IMR-90 (cell line): ENCODE measurements at regions not wholly inside any gene's neighbourhood (a gene's known extent, or its start where the extent isn't known, plus 50 kb on each side); places are given as distances from the start of the nearest gene placed in this dataset.

ENCODE experiments used
- ATAC-seq: fragments of 200-7000 bp; cut with Tn5 transposase; 2 replicates; pipeline ENCODE4 v1.9.1; 2020; ENCODE audit warnings: low read depth, mild to moderate bottlenecking, moderate library complexity
- BruUV-seq: library from RNA; stranded (reverse); fragments of 400-500 nt; replicated peaks from 2 replicates; lab custom pipeline; 2021; lab: Mats Ljungman, UMichigan
- CTCF ChIA-PET: fragments of 300-600 bp; formaldehyde crosslinking; extraction: SDS; loops from one replicate; lab custom pipeline; 2021; ENCODE audit warnings: antibody characterized with exemption; lab: Yijun Ruan, JAX
- POLR2A ChIA-PET: fragments of 300-600 bp; sonication (Branson Sonifier 250); formaldehyde crosslinking; loops from one replicate; lab custom pipeline; 2022; ENCODE audit warnings: antibody characterized with exemption; ENCODE audit not compliant: unreplicated experiment; lab: Charles Lee
- DNase-seq: peaks from one replicate; pipeline ENCODE4 v3.0.0; 2013
- H2AFZ ChIP-seq: replicated peaks from 2 replicates; pipeline ENCODE3; 2013; ENCODE audit warnings: low read length, mild to moderate bottlenecking; ENCODE audit not compliant: poor library complexity
- H2AK5ac ChIP-seq: 2 replicates; pipeline ENCODE4 v1.6.1; 2013; ENCODE audit warnings: low read depth, low read length, inconsistent platforms
- H2AK9ac ChIP-seq: replicated peaks from 2 replicates; pipeline ENCODE3; 2013; ENCODE audit warnings: mild to moderate bottlenecking, low read depth, low read length, moderate library complexity; ENCODE audit not compliant: poor library complexity
- H2BK120ac ChIP-seq: 2 replicates; pipeline ENCODE4 v1.6.1; 2013; ENCODE audit warnings: low read depth, low read length, inconsistent platforms
- H2BK15ac ChIP-seq: 3 replicates; pipeline ENCODE4 v1.6.1; 2013; ENCODE audit warnings: low read depth, low read length, inconsistent platforms
- H2BK20ac ChIP-seq: 2 replicates; pipeline ENCODE4 v1.6.1; 2013; ENCODE audit warnings: low read depth, mild to moderate bottlenecking, inconsistent platforms, low read length, moderate library complexity
- H2BK5ac ChIP-seq: 2 replicates; pipeline ENCODE4 v1.6.1; 2013; ENCODE audit warnings: mild to moderate bottlenecking, low read depth, low read length, inconsistent platforms; ENCODE audit not compliant: poor library complexity, severe bottlenecking
- H3K14ac ChIP-seq: replicated peaks from 2 replicates; pipeline ENCODE4 v1.6.1; 2013; ENCODE audit warnings: low read depth, low read length, inconsistent platforms
- H3K18ac ChIP-seq: 2 replicates; pipeline ENCODE4 v1.6.1; 2013; ENCODE audit warnings: low read depth, low read length, control low read depth
- H3K23ac ChIP-seq: 2 replicates; pipeline ENCODE4 v1.6.1; 2013; ENCODE audit warnings: low read depth, low read length, inconsistent platforms
- H3K27ac ChIP-seq: 2 replicates; pipeline ENCODE4 v1.5.1; 2013; ENCODE audit warnings: mild to moderate bottlenecking, control low read depth, low read length; ENCODE audit not compliant: insufficient read depth
- H3K27me3 ChIP-seq: 2 replicates; pipeline ENCODE4 v1.6.1; 2013; ENCODE audit warnings: low read length; ENCODE audit not compliant: control insufficient read depth, insufficient read depth
- H3K36me3 ChIP-seq: 2 replicates; pipeline ENCODE4 v1.6.1; 2013; ENCODE audit warnings: low read length, mixed read lengths; ENCODE audit not compliant: control insufficient read depth, insufficient read depth
- H3K4ac ChIP-seq: 2 replicates; pipeline ENCODE4 v1.6.1; 2013; ENCODE audit warnings: low read depth, low read length, inconsistent platforms
- H3K4me1 ChIP-seq: 2 replicates; pipeline ENCODE4 v1.6.1; 2013; ENCODE audit warnings: low read length, mixed read lengths; ENCODE audit not compliant: control insufficient read depth, insufficient read depth
- H3K4me2 ChIP-seq: 2 replicates; pipeline ENCODE4 v1.6.1; 2013; ENCODE audit warnings: low read depth, mild to moderate bottlenecking, control low read depth, low read length, moderate library complexity
- H3K4me3 ChIP-seq: 2 replicates; pipeline ENCODE4 v1.5.1; 2013; ENCODE audit warnings: low read depth, mild to moderate bottlenecking, control low read depth, low read length, moderate library complexity; ENCODE audit not compliant: insufficient read depth
- H3K56ac ChIP-seq: 2 replicates; pipeline ENCODE4 v1.6.1; 2013; ENCODE audit warnings: low read length, inconsistent platforms; ENCODE audit not compliant: insufficient read depth; ENCODE audit errors: extremely low read depth
- H3K79me1 ChIP-seq, 2 experiments: 2 replicates each; pipeline ENCODE4 v1.6.1; 2013; ENCODE audit warnings: low read length in 2 of 2, inconsistent platforms in 1 of 2, low read depth in 1 of 2
- H3K9ac ChIP-seq: 2 replicates; pipeline ENCODE4 v1.6.1; 2013; ENCODE audit warnings: low read depth, low read length, control low read depth
- H3K9me1 ChIP-seq: 2 replicates; pipeline ENCODE4 v1.6.1; 2013; ENCODE audit warnings: low read length, inconsistent platforms; ENCODE audit not compliant: insufficient read depth
- H3K9me3 ChIP-seq: 2 replicates; pipeline ENCODE4 v1.6.1; 2013; ENCODE audit warnings: low read length; ENCODE audit not compliant: control insufficient read depth, insufficient read depth
- H4K20me1 ChIP-seq: 2 replicates; pipeline ENCODE4 v1.6.1; 2013; ENCODE audit warnings: low read length, inconsistent platforms; ENCODE audit not compliant: insufficient read depth
- H4K5ac ChIP-seq: 2 replicates; pipeline ENCODE4 v1.6.1; 2013; ENCODE audit warnings: mild to moderate bottlenecking, low read depth, low read length, control low read depth
- H4K8ac ChIP-seq, 2 experiments: 2 replicates each; pipeline ENCODE4 v1.6.1; 2013; ENCODE audit warnings: low read depth in 2 of 2, low read length in 2 of 2, control low read depth in 1 of 2, inconsistent platforms in 1 of 2
- H4K91ac ChIP-seq: 2 replicates; pipeline ENCODE4 v1.6.1; 2013; ENCODE audit warnings: low read depth, low read length, inconsistent platforms; ENCODE audit not compliant: insufficient read depth
- BHLHE40 ChIP-seq: fragments of 150-350 bp; IDR thresholded peaks from 2 replicates; pipeline ENCODE4 v1.6.1; 2016; ENCODE audit warnings: mild to moderate bottlenecking, low read depth, low read length
- CEBPB ChIP-seq: IDR thresholded peaks from 2 replicates; pipeline ENCODE4 v1.6.1; 2012; ENCODE audit warnings: low read depth, low read length, improper control_type of control experiment
- CHD1 ChIP-seq: IDR thresholded peaks from 2 replicates; pipeline ENCODE4 v1.6.1; 2012; ENCODE audit warnings: low read depth, low read length, improper control_type of control experiment
- FOS ChIP-seq: fragments of 150-350 bp; IDR thresholded peaks from 2 replicates; pipeline ENCODE4 v1.6.1; 2016; ENCODE audit warnings: low read depth, low read length
- MXI1 ChIP-seq: IDR thresholded peaks from 2 replicates; pipeline ENCODE4 v1.6.1; 2012; ENCODE audit warnings: low read depth, mild to moderate bottlenecking, low read length, moderate library complexity, borderline replicate concordance
- POLR2A ChIP-seq: IDR thresholded peaks from 2 replicates; pipeline ENCODE4 v1.6.1; 2012; ENCODE audit warnings: mild to moderate bottlenecking, low read depth, low read length
- RCOR1 ChIP-seq: IDR thresholded peaks from 2 replicates; pipeline ENCODE4 v1.6.1; 2012; ENCODE audit warnings: mild to moderate bottlenecking, low read length, improper control_type of control experiment; ENCODE audit not compliant: insufficient replicate concordance
- WGBS, 2 experiments: methylation state at CpG; one replicate each; pipeline versions ENCODE4 v1.1.5 to v1.1.7; 2013; ENCODE audit warnings: missing lambda C conversion rate in 2 of 2; ENCODE audit not compliant: insufficient read length in 1 of 2; ENCODE audit errors: extremely low coverage in 2 of 2; 5-methylcytosine and 5-hydroxymethylcytosine counted together
- dilution Hi-C: fragments of 300-500 bp; cut with HindIII; formaldehyde crosslinking; loops from one replicate; pipeline ENCODE4 v1.14.3; 2018; ENCODE audit warnings: low sequenced_read_pairs; ENCODE audit not compliant: unreplicated experiment
- in situ Hi-C: fragments of 300-500 bp; cut with MboI; formaldehyde crosslinking; loops from 3 replicates; pipeline ENCODE4 v1.14.3; 2019; ENCODE audit warnings: low sequenced_read_pairs, inconsistent platforms, mixed read lengths
- intact Hi-C: fragments of 100-400 bp; cut with micrococcal nuclease; formaldehyde crosslinking; loops from 2 replicates; pipeline ENCODE4 v1.10.0; 2022
- TF ChIP-seq, protein P1 (sequence below): fragments of 150-350 bp; IDR thresholded peaks from 2 replicates; pipeline ENCODE4 v1.6.1; 2016; ENCODE audit warnings: low read depth, mild to moderate bottlenecking, low read length, moderate library complexity, borderline replicate concordance
- TF ChIP-seq, protein P2 (sequence below): conservative IDR thresholded peaks from 2 replicates; pipeline ENCODE4 v1.5.1; 2012; ENCODE audit warnings: mild to moderate bottlenecking, low read depth, low read length, improper control_type of control experiment

DNA sequence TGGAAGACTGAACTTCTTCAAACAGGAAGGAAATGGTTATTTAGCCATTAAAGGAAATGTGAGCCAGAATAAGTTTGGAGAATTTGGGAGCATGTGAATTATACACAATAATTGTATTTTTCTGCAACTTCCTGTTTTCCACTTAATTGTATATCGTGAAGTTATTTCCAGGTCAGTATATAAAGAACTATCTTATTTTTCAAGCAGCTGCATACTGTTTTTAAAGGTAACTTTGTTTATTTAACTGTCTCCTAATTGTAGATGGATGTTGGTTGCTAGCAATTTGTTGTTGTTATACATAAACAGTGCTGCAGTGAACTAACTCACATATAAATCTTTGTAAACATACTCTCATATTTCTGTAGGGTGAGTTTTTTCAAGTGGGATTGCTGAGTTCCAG is 180.3 kb downstream of the HLX start:
- Histone ChIP-seq H4K91ac (no peak overlapping the region), H3K23ac (no peak overlapping the region), H2AK5ac (no peak overlapping the region), H3K9me1 (no peaks in the 10 kb centered on the region), H2BK15ac (no peak overlapping the region), H2BK20ac (no peak overlapping the region), H3K56ac (no peak overlapping the region), H3K9ac (no peak overlapping the region), H4K8ac (no peak overlapping the region; a peak in 1 of 4 replicates), H3K9me3 (no peaks in the 10 kb centered on the region), H3K4me2 (no peak overlapping the region), H3K4me1 (no peaks in the 10 kb centered on the region), H3K18ac (no peak overlapping the region), H3K27me3 (no peaks in the 10 kb centered on the region), H3K79me1 (no peaks in the 10 kb centered on the region), H3K36me3 (no peaks in the 10 kb centered on the region), H2BK5ac (no peak overlapping the region), H2AFZ (no peak overlapping the region), H4K5ac (no peak overlapping the region), H4K20me1 (no peaks in the 10 kb centered on the region), H3K4me3 (no peak overlapping the region), H3K4ac (no peak overlapping the region), H3K27ac (no peak overlapping the region), H2BK120ac (no peak overlapping the region), H2AK9ac (no peak overlapping the region), H3K14ac (no peak overlapping the region)
- in situ Hi-C loops (no loop called here), intact Hi-C loops (no loop called here), dilution Hi-C loops (no loop called here)
- ChIA-PET POLR2A (no interaction called here), CTCF (no interaction called here)
- ATAC-seq (no peak), DNase-seq (no peak)
- no peak for TF ChIP-seq RCOR1
- TF ChIP-seq POLR2A = no peak
- TF ChIP-seq, protein P1, sequence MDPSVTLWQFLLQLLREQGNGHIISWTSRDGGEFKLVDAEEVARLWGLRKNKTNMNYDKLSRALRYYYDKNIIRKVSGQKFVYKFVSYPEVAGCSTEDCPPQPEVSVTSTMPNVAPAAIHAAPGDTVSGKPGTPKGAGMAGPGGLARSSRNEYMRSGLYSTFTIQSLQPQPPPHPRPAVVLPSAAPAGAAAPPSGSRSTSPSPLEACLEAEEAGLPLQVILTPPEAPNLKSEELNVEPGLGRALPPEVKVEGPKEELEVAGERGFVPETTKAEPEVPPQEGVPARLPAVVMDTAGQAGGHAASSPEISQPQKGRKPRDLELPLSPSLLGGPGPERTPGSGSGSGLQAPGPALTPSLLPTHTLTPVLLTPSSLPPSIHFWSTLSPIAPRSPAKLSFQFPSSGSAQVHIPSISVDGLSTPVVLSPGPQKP = no peak
- TF ChIP-seq MXI1 = no peak
- TF ChIP-seq CEBPB = no peak
- TF ChIP-seq, protein P2, sequence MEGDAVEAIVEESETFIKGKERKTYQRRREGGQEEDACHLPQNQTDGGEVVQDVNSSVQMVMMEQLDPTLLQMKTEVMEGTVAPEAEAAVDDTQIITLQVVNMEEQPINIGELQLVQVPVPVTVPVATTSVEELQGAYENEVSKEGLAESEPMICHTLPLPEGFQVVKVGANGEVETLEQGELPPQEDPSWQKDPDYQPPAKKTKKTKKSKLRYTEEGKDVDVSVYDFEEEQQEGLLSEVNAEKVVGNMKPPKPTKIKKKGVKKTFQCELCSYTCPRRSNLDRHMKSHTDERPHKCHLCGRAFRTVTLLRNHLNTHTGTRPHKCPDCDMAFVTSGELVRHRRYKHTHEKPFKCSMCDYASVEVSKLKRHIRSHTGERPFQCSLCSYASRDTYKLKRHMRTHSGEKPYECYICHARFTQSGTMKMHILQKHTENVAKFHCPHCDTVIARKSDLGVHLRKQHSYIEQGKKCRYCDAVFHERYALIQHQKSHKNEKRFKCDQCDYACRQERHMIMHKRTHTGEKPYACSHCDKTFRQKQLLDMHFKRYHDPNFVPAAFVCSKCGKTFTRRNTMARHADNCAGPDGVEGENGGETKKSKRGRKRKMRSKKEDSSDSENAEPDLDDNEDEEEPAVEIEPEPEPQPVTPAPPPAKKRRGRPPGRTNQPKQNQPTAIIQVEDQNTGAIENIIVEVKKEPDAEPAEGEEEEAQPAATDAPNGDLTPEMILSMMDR = no peak
- no peak for TF ChIP-seq BHLHE40
- TF ChIP-seq CHD1 = no peak
- TF ChIP-seq FOS = no peak
- WGBS, 2 experiments = no CpG with 5 or more reads among the region's 1 CpG
- no TSS peak for BruUV-seq
